ENCODE measurements at regions not wholly inside any gene's neighbourhood (a gene's known extent, or its start where the extent isn't known, plus 50 kb on each side); places are given as distances from the start of the nearest gene placed in this dataset.

DNA sequence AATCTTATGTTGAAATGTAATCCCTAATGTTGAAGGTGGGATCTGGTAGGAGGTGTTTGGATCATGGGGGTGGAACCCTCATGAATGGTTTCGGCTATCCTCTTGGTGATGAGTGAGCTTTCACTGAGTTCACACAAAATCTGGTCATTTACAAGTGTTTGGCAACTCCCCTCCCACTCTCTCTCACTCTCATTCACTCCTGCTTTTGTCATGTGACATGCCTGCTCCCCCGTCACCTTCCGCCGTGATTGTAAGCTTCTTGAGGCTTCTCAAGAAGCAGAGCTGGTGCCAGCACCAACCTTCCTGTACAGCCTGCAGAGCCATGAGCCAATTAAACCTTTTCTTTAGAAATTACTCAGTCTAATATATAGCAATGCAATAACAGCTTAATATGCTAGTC is 245.4 kb downstream of the BMP4 start:
- H3K4ac ChIP-seq (ENCODE audit: low read depth, low read length), result no peak overlapping the region
- no peak for DNase-seq
- no peak overlapping the region for H3K18ac ChIP-seq (ENCODE audit: insufficient read length, low read depth, low read length)
- H3K27me3 Mint-ChIP-seq (ENCODE audit: low read depth), result no peaks in the 10 kb centered on the region
- H2AK5ac ChIP-seq (ENCODE audit: insufficient read length, low read length), result no peak overlapping the region
- no peak overlapping the region for H2AFZ ChIP-seq (ENCODE audit: low read length)
- no peak overlapping the region for H3K27ac ChIP-seq (ENCODE audit: insufficient read length, low read depth, low read length)
- H4K5ac ChIP-seq (ENCODE audit: insufficient read length, low read depth, low read length), result no peak overlapping the region
- no peaks in the 10 kb centered on the region for H4K20me1 ChIP-seq (ENCODE audit: control insufficient read depth, insufficient read depth, insufficient read length)
- no peak overlapping the region for H2BK15ac ChIP-seq (ENCODE audit: low read depth, low read length)
- no peaks in the 10 kb centered on the region for H3K4me1 ChIP-seq (ENCODE audit: insufficient read depth, low read length)
- H3K4me1 Mint-ChIP-seq, result peaks cover 7 to 9% of the 10 kb centered on the region in 2 experiments
- H3T11ph ChIP-seq (ENCODE audit: low read length), result no peak overlapping the region
- no peak overlapping the region for H2BK5ac ChIP-seq (ENCODE audit: insufficient read length, low read length)
- TF ChIP-seq, protein P1, sequence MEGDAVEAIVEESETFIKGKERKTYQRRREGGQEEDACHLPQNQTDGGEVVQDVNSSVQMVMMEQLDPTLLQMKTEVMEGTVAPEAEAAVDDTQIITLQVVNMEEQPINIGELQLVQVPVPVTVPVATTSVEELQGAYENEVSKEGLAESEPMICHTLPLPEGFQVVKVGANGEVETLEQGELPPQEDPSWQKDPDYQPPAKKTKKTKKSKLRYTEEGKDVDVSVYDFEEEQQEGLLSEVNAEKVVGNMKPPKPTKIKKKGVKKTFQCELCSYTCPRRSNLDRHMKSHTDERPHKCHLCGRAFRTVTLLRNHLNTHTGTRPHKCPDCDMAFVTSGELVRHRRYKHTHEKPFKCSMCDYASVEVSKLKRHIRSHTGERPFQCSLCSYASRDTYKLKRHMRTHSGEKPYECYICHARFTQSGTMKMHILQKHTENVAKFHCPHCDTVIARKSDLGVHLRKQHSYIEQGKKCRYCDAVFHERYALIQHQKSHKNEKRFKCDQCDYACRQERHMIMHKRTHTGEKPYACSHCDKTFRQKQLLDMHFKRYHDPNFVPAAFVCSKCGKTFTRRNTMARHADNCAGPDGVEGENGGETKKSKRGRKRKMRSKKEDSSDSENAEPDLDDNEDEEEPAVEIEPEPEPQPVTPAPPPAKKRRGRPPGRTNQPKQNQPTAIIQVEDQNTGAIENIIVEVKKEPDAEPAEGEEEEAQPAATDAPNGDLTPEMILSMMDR (conservative IDR thresholded peaks at IDR 0.05), result no peak
- H3K79me2 ChIP-seq (ENCODE audit: insufficient read depth, low read length), result no peaks in the 10 kb centered on the region
- no peak overlapping the region for H3K56ac ChIP-seq (ENCODE audit: insufficient read length, low read depth, low read length)
- H4K91ac ChIP-seq (ENCODE audit: insufficient read length, low read depth, low read length), result no peak overlapping the region
- no peak overlapping the region for H4K8ac ChIP-seq (replicated peaks; ENCODE audit: insufficient read length, low read depth, low read length)
- no peak overlapping the region for H3K9ac ChIP-seq (ENCODE audit: extremely low read depth, insufficient read length, low read length)
- H3K4me2 ChIP-seq (ENCODE audit: insufficient read depth, insufficient read length, low read length), result no peak overlapping the region
- H3K4me3 Mint-ChIP-seq, result no peak overlapping the region
- H3K27me3 ChIP-seq (ENCODE audit: insufficient read depth, low read length), result no peaks in the 10 kb centered on the region
- no peak overlapping the region for H3K14ac ChIP-seq (ENCODE audit: insufficient read depth, low read length)
- WGBS (ENCODE audit: extremely low coverage, insufficient read length, low lambda C conversion rate), result no CpG with 5 or more reads among the region's 4 CpGs
- H2BK120ac ChIP-seq (ENCODE audit: low read depth, low read length, poor library complexity, severe bottlenecking), result no peak overlapping the region
- no peak overlapping the region for H2BK20ac ChIP-seq (ENCODE audit: low read depth, low read length, poor library complexity, severe bottlenecking)
- no peaks in the 10 kb centered on the region for H3K23me2 ChIP-seq (ENCODE audit: insufficient read length, low read depth, low read length, poor library complexity, severe bottlenecking)
- H3K27ac Mint-ChIP-seq, result 0 out of 7 replicates have a peak overlapping the region, but pooled peaks of 1 of the 3 experiments have one; percentile 10
- H3K23ac ChIP-seq (ENCODE audit: insufficient read length, low read depth, low read length), result no peak overlapping the region
- H2BK12ac ChIP-seq (ENCODE audit: insufficient read length, low read depth, low read length), result no peak overlapping the region
- H3K9me3 ChIP-seq (ENCODE audit: control insufficient read depth, low read depth, low read length), result no peaks in the 10 kb centered on the region
- H3K79me1 ChIP-seq (ENCODE audit: insufficient read depth, low read depth, low read length, poor library complexity, severe bottlenecking), result no peaks in the 10 kb centered on the region
- H3K9me3 Mint-ChIP-seq, result no peaks in the 10 kb centered on the region; a peak in 1 of 5 replicates
- H3K36me3 Mint-ChIP-seq (ENCODE audit: insufficient read depth in 1 of 3, low read depth in 3 of 3), result no peaks in the 10 kb centered on the region
